ENCODE measurements at regions not wholly inside any gene's neighbourhood (a gene's known extent, or its start where the extent isn't known, plus 50 kb on each side); places are given as distances from the start of the nearest gene placed in this dataset.
"Not testable (repeated sequence)": the region's sequence is repeated elsewhere in the genome, so short reads cannot be mapped to it uniquely, and the experiment has no call there.

DNA sequence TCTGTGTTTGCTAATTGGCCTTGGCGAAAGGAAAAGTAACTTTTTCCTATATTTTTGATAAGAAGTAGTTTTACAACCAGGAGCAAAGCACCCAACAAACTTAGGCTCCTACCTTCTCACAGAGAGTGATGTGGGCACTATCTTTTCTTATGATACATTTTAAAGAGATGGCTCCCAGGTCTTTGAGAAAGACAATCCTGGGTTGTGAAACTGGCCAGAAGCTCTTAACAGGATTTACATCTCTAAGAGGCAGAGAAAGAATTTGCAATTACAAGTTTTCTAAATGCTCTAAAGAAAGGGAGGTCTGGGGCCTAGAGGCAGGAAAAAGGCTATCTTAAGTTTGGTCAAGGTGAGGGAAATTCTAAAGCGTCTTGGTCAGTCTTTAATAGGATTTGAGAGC is 609.7 kb downstream of the VGLL3 start:
- Mint-ChIP-seq H3K27ac (no peak overlapping the region), H3K36me3 (no peaks in the 10 kb centered on the region), H3K9me3 (peaks cover 14 to 20% of the 10 kb centered on the region in 2 donors)
- ATAC-seq, result no peak
- DNase-seq (ENCODE audit: low spot score in 2 of 2), result no peak

DNA sequence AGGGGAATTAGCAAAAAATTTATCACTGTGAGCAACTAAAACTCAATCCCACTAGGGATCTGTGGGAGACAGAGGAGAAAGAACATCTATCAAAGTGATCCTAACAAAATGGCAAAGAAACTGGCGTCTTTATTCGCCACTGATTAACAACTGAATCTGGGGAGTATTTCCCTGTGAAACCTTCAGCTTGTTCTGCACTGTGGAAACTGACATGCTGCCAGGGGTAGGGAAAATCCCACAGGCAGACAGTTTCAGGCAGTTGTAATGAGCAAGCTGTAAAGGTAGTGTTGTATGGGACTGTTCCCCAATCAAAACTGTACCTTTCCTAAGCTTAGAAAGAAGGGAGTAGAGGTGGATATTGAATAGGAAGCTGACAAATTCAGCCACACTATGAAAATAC is 611.7 kb downstream of the VGLL3 start:
- H3K9me3 Mint-ChIP-seq, result peaks cover 14 to 15% of the 10 kb centered on the region in 2 donors
- ATAC-seq (no peak), DNase-seq (ENCODE audit: low spot score in 2 of 2) (no peak)
- no peak overlapping the region for H3K27ac Mint-ChIP-seq
- H3K36me3 Mint-ChIP-seq, result no peaks in the 10 kb centered on the region

DNA sequence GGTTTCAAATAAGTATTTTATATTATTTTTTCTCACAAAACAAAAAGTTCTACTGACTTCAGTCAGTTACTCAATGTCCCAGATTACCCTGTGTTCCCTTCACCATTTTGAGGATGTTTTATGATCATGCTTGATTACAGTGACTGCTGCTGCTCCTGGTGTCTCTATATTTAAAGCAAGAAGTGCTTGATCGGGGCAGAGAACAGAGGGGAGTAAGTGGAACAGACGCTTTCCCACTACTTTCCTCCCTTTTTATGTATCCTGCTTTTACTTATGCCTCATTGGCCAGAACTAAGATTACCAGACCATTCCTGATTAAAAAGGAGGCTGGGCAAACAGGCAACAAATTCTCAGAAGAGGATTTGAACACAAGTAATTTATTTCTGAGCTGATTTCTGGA is 612.1 kb downstream of the VGLL3 start:
- no peak overlapping the region for H3K27ac Mint-ChIP-seq
- peaks cover 13 to 14% of the 10 kb centered on the region in 2 donors for H3K9me3 Mint-ChIP-seq
- DNase-seq (ENCODE audit: low spot score in 2 of 2) (no peak), ATAC-seq (no peak)
- no peaks in the 10 kb centered on the region for H3K36me3 Mint-ChIP-seq

DNA sequence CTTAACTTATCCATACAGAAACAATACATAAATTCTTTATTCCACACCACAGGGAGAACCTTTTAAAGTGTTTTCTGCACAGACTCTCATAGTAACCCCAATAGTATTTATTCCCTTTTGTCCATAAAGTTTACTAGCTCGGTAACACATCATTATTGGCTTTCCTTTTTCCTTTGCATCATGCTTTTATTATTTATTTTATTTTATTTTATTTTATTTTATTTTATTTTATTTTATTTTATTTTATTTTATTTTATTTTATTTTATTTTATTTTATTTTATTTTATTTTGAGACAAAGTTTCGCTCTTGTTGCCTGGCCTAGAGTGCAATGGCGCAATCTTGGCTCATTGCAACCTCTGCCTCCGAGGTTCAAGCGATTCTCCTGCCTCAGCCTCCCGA is 655.4 kb downstream of the VGLL3 start:
- not testable (repeated sequence) for H3K36me3 Mint-ChIP-seq; ATAC-seq; H3K27ac Mint-ChIP-seq; DNase-seq (ENCODE audit: low spot score in 2 of 2)
- peaks cover 14 to 16% of the 10 kb centered on the region in 2 donors for H3K9me3 Mint-ChIP-seq

DNA sequence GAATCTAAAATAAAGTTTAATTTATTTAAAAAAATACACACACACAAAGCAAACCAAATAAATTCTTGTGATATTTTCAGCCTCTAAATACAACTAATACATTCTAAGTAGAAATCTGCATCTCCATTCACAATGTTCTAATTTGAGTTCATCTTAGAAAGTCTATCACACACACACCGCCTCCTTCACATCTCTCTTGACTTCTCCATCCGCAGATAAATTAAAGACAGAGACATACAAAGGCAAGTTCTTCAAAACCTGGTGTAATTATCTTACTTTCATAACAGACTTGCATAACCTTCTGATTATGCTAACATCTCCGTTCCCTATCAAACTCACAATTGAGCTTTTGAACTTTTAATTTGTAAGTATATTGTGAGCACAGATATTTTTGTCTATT is 657.3 kb downstream of the VGLL3 start:
- no peaks in the 10 kb centered on the region for H3K36me3 Mint-ChIP-seq
- H3K27ac Mint-ChIP-seq, result no peak overlapping the region
- peaks cover 6 to 7% of the 10 kb centered on the region in 2 donors for H3K9me3 Mint-ChIP-seq
- DNase-seq (ENCODE audit: low spot score in 2 of 2) (no peak), ATAC-seq (no peak)

DNA sequence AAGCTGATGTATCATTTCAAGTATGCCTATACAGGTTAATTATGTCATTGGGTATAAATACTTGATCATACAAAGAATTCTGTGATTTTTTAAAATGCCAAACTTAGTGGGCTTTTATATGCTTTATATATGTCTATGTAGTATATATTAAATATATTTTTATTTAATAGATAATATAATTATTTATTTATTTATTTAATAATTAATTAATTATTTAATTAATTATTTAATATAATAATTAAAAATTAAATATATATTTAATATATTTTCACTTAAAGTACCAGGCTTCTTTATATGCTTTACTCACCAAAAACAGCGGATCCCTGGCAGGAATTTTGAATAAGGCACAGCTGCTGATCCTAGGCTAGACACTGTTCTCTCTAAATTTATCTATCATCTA is 687.0 kb downstream of the VGLL3 start:
- H3K36me3 Mint-ChIP-seq, result no peaks in the 10 kb centered on the region
- peaks cover 14 to 24% of the 10 kb centered on the region in 2 donors for H3K9me3 Mint-ChIP-seq
- no peak for ATAC-seq
- no peak for DNase-seq (ENCODE audit: low spot score in 2 of 2)
- H3K27ac Mint-ChIP-seq, result no peak overlapping the region

DNA sequence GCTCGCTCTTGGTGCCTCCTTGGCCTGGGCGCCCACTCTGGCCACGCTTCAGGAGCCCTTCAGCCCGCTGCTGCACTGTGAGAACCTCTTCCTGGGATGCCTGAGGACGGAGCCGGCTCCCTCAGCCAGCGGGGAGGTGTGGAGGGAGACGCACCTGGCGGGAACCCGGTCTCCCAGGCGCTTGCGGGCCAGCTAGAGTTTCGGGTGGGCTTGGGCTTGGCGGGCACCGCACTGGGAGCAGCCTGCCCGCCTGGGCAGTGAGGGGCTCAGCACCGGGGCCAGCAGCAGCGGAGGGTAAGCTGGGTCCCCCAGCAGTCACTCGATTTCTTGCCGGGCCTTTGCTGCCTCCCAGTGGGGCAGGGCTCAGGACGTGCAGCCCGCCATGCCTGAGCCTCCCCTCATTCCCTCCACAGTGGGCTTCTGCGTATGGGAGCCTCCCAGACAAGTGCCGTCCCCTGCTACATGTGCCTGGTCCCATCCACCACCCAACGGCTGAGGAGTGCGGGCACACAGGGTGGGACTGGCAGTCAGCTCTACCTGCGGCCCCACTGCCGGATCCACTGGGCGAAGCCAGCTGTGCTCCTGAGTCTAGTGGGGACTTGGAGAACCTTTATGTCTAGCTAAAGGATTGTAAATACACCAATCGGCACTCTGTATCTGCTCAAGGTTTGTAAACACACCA is 708.7 kb downstream of the VGLL3 start:
- no peak for DNase-seq (ENCODE audit: low spot score in 2 of 2)
- peaks cover 0 to 7% of the 10 kb centered on the region in 2 donors for H3K36me3 Mint-ChIP-seq
- no peak overlapping the region for H3K27ac Mint-ChIP-seq
- peaks cover 6 to 22% of the 10 kb centered on the region in 2 donors for H3K9me3 Mint-ChIP-seq
- no peak for ATAC-seq

DNA sequence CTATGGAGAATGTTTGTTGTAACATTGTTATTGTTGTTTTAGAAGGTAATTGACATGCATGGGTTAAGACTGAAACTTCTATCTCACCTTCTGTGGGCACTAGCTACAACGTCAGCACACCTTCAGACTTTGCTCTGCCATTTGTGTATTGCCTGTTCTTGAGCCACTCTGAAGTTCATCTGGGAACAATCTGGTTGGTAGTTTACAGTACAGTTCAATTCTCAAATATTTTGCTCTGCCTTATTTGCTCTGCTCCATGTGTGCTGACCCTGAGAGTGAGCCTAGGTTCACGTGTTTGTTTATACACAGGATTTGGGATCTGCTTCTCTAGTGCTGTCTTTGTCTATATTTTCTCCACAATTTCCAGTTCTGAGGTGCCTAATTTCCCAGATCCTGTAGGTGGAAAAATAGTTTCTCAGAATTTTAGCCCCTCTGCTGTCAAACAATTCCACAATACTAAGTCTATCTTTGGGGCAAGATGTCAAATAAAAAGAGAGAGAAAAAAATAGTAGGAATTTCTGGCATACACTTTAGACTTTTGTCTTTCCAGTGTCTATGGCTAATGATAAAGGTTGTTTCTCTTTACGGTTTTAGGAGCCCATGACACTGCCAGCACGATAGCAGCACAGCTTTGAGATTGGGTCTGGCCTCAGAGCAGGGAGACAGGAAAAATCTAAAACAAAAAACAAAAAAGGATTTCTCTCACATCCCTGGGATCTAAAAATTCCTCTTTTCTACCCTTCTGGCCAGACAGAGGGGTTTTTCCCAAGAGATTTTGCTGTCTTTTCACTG is 721.4 kb downstream of the VGLL3 start:
- peaks cover 0 to 8% of the 10 kb centered on the region in 2 donors for H3K9me3 Mint-ChIP-seq
- no peak overlapping the region for H3K27ac Mint-ChIP-seq
- ATAC-seq (no peak), DNase-seq (ENCODE audit: low spot score in 2 of 2) (no peak)
- H3K36me3 Mint-ChIP-seq, result no peaks in the 10 kb centered on the region

DNA sequence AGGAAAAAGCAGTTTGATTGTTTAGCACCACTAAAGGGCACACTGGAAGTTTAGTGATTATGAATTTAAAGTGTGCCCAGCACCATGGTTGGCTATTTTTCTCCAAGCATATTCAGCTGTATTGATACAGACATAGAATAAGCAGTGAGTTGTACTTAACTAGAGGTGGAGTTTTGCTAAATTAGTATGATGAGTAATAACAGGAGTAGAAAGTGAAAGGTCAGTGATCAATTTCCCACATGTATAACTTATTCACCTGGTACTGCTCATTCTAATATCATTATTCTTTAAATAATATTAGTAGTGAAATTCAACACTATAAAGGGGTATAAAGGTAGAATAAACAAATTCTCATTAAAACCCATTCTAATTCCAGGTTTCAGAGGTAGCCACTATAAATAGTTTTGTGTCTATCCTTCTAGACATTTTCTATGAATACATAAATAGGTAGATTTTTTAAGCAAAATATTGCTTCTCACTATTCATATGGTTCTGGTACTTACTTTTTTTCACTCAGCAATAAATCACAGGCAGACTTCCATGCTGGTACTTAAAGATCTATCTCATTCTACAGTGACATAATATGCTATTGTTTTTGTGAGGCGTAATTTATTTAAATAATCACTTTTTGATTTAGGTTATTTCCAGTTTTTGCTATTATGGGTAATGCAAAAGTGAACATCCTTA is 732.9 kb downstream of the VGLL3 start:
- Mint-ChIP-seq H3K9me3 (peaks cover 6 to 21% of the 10 kb centered on the region in 2 donors), H3K27ac (no peak overlapping the region), H3K36me3 (no peaks in the 10 kb centered on the region)
- ATAC-seq (no peak), DNase-seq (ENCODE audit: low spot score in 2 of 2) (no peak)

DNA sequence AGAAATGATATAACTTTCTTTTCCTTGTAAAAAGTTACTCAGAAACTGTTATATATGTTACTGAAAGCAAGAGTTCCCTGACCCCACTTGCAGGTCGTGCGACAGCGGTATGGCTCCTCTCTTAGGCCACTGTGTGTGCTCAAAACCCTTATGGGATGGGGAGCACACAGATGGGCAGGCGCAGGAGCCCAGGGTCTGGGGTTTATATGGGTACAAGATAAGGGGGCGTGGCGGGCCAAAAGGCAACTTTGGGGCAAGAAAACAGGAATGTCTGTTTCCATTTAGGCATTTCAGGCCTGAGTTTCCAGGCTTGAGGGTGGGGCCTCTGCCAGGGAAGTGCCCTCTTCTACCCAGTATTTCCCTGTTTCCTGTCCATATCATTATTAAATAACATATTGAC is 736.5 kb downstream of the VGLL3 start:
- peaks cover 6 to 17% of the 10 kb centered on the region in 2 donors for H3K9me3 Mint-ChIP-seq
- ATAC-seq, result no peak
- DNase-seq (ENCODE audit: low spot score in 2 of 2), result no peak
- H3K27ac Mint-ChIP-seq, result no peak overlapping the region
- no peaks in the 10 kb centered on the region for H3K36me3 Mint-ChIP-seq

DNA sequence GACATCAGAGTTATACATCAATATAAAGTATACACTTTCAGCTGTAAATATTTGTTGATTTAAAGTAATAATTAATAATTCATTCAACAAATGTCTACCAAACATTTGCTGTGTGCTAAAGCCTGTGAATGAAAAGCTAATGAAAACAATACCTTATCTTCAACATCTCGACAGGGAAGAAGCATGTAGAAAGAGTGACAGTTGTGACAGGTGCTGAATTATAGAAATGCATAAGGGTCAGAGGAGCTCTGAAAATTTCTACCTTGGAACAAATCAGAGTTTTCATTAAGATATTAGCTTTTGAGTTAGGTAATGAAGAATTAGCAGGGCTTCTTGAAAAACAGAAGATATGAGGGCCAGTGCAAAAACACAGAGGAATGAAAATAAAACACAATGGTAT is 739.2 kb downstream of the VGLL3 start:
- no peak for ATAC-seq
- Mint-ChIP-seq H3K36me3 (peaks cover 0 to 5% of the 10 kb centered on the region in 2 donors), H3K27ac (no peak overlapping the region), H3K9me3 (peaks cover 11 to 15% of the 10 kb centered on the region in 2 donors)
- no peak for DNase-seq (ENCODE audit: low spot score in 2 of 2)

DNA sequence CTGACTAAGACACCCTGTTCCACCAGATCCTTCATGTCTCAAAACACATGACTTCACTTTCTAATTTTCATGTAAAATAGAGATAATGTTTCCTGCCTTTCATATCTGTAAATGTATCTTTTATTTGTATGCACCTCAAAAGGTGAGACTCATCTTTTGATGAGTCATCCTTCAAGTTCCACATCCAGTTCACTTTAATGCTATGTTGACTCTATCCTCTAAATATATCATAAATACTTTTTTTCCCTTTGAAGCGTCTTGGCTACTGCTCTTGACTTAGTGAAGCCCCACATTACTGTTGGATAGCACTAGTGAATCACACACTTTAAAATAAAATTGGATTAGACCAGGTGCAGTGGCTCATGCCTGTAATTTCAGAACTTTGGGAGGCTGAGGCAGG is 741.1 kb downstream of the VGLL3 start:
- Mint-ChIP-seq H3K9me3 (peaks cover 4 to 8% of the 10 kb centered on the region in 2 donors), H3K27ac (no peak overlapping the region), H3K36me3 (peaks cover 0 to 5% of the 10 kb centered on the region in 2 donors)
- no peak for ATAC-seq
- no peak for DNase-seq (ENCODE audit: low spot score in 2 of 2)

DNA sequence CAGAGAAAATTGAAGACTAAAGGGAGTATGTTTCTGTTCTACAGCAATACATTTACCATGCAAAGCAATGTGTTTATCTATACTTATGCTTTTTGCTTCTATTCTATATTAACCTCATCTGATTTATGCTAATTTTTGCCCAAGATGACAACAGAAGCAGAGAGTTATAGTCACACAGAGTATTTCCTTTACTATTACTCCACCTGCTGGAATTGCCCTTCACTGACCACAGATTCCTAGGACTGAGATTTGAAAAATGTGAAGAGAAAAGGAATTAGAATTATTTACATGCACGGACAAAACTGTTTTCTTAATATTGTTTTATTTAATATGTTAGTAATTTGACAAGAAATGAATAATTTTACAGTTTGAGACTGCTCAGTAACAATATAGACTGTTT is 745.6 kb downstream of the VGLL3 start:
- Mint-ChIP-seq H3K27ac (no peak overlapping the region), H3K36me3 (peaks cover 0 to 5% of the 10 kb centered on the region in 2 donors), H3K9me3 (peaks cover 4 to 8% of the 10 kb centered on the region in 2 donors)
- no peak for ATAC-seq
- no peak for DNase-seq (ENCODE audit: low spot score in 2 of 2)

DNA sequence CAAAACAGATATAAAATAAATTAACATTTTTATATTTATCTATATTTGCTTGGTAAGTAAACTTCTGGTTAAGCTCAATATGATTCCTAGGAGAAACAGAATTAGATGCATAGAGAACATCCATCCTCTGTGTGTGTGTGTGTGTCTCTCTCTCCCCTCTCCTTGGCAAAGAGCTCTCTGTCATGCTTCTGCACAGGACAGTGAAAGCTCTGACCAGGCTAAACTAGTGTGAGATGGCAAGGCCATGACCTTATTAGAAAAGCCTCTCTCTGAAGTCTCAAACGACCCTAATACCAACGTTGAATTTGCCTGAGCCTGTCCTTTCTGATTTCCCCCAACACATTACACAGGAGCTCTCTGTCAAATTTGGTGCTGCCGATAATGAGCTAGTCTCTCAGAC is 746.0 kb downstream of the VGLL3 start:
- DNase-seq (ENCODE audit: low spot score in 2 of 2) (no peak), ATAC-seq (no peak)
- Mint-ChIP-seq H3K27ac (no peak overlapping the region), H3K9me3 (peaks cover 4 to 8% of the 10 kb centered on the region in 2 donors), H3K36me3 (peaks cover 0 to 5% of the 10 kb centered on the region in 2 donors)

DNA sequence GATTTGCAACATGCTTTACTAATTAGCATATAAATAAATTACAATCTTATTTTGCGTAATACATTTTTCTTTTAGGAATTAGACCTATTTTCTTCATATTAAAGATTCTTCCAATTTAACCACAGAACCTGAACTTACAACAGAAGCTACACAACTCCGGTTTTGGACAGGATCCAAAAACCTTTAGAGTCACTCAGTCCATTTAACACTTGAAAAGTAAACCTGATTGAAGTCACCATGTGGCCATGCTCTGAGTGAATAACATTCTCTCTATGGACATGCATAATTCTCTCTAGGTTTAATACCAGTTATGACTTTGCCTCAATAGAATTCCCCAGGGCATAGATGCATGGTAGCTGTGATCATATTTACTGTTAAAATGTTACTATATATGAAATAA is 751.0 kb downstream of the VGLL3 start:
- Mint-ChIP-seq H3K27ac (no peak overlapping the region), H3K9me3 (no peaks in the 10 kb centered on the region), H3K36me3 (no peaks in the 10 kb centered on the region)
- ATAC-seq (no peak), DNase-seq (ENCODE audit: low spot score in 2 of 2) (no peak)

DNA sequence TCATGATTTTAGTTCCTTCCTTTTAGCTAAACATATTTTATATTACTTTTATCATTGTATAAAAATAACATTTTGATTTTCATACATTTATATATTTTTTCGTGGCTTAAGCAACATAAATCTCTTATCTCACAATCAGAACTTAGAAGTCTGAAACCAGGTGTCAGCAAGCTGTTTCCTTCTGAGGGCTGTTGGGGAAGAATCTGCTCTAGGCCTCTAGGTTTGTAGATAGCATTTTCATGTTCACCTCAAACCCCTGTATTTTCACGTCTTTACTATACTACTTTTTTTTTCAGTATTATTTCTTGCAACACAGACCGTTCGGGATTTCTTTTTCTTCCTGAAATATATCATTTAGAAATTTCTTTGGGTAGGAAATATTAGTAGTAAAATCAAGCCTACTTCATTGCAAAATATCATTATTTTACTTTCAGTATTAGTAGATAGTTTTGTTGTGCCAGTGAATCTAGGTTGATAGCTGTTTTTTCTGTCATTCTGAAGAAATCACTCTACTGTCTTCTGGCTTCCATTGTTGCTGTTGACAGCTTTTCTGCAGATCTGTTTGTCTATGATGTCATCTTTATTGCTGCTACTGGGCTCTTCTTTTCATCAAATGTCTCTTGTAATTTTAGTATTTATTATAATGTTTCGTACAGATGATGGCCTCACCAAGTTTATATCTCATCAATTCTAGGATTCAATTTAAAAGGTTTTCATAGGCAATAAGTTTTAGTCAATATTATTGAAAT is 756.3 kb downstream of the VGLL3 start:
- no peak for ATAC-seq

DNA sequence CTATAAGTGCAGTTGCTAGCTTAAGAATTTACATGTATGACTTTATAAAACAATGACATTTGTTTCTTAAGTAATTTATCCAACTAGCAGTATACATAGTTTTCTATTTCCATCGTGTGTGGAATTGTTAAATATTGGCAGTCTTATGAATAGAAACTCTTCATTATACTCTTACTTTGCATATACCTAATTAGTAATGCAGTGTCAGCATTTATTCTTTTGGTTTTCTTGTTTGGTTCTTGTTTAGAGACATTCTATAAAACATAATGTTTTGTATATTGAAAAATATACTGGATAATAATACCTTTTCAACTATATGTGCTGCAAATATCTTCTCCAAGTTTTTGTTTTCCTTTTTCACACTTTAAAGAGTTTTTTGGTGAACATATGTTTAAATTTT is 760.2 kb downstream of the VGLL3 start:
- no peak for ATAC-seq
- Mint-ChIP-seq H3K9me3 (peaks cover 0 to 4% of the 10 kb centered on the region in 2 donors), H3K36me3 (no peaks in the 10 kb centered on the region), H3K27ac (no peak overlapping the region)
- no peak for DNase-seq (ENCODE audit: low spot score in 2 of 2)

More for the DNA sequence above, 756.3 kb downstream of the VGLL3 start:
- H3K9me3 Mint-ChIP-seq, result peaks cover 0 to 4% of the 10 kb centered on the region in 2 donors
- H3K36me3 Mint-ChIP-seq, result no peaks in the 10 kb centered on the region
- no peak for DNase-seq (ENCODE audit: low spot score in 2 of 2)
- no peak overlapping the region for H3K27ac Mint-ChIP-seq
